HG02852 (cell line): ENCODE measurements at regions not wholly inside any gene's neighbourhood (a gene's known extent, or its start where the extent isn't known, plus 50 kb on each side); places are given as distances from the start of the nearest gene placed in this dataset.
A peak's percentile ranks its signal among the peaks of the same experiment; 100 is the strongest.
"Not testable (repeated sequence)": the region's sequence is repeated elsewhere in the genome, so short reads cannot be mapped to it uniquely, and the experiment has no call there.

Experiments used
- ATAC-seq: cut with Tn5 transposase; IDR thresholded peaks from one replicate; pipeline ENCODE4 v1.9.1; 2021; ENCODE audit warnings: mild to moderate bottlenecking, moderate library complexity; ENCODE audit not compliant: unreplicated experiment

GRCh38 chr17:27365329-27365945, 71.5 kb downstream of the WSB1 start:
- ATAC-seq: not testable (repeated sequence)

GRCh38 chr17:27366437-27366836, 72.5 kb downstream of the WSB1 start:
- ATAC-seq: no peak

- ATAC-seq: no peak
These were observed 73.4 kb downstream of the WSB1 start for GRCh38 chr17:27367121-27367981.

GRCh38 chr17:27368151-27368795, 74.4 kb downstream of the WSB1 start:
- no peak for ATAC-seq

- no peak for ATAC-seq
These were observed 75.1 kb downstream of the WSB1 start for GRCh38 chr17:27368980-27369379.

- no peak for ATAC-seq
These were observed 76.9 kb downstream of the WSB1 start for GRCh38 chr17:27370776-27371175.

GRCh38 chr17:27373695-27374094, 79.8 kb downstream of the WSB1 start:
- not testable (repeated sequence) for ATAC-seq

- no peak for ATAC-seq
These were observed 79.4 kb upstream of the KSR1 start for GRCh38 chr17:27376637-27377547.

- ATAC-seq: no peak
These were observed 77.6 kb upstream of the KSR1 start for GRCh38 chr17:27378482-27379175.

GRCh38 chr17:27379888-27380533, 76.2 kb upstream of the KSR1 start:
- ATAC-seq: no peak

GRCh38 chr17:27380551-27380950, 75.7 kb upstream of the KSR1 start:
- ATAC-seq: no peak

GRCh38 chr17:27381007-27381501, 75.2 kb upstream of the KSR1 start:
- peak; percentile 69 for ATAC-seq

- no peak for ATAC-seq
These were observed 74.2 kb upstream of the KSR1 start for GRCh38 chr17:27382025-27382424.

GRCh38 chr17:27384261-27384701, 72.0 kb upstream of the KSR1 start:
- ATAC-seq: no peak

- ATAC-seq: no peak
These were observed 71.5 kb upstream of the KSR1 start for GRCh38 chr17:27384726-27385125.

- ATAC-seq: no peak
These were observed 70.6 kb upstream of the KSR1 start for GRCh38 chr17:27385626-27386025.

- no peak for ATAC-seq
These were observed 69.8 kb upstream of the KSR1 start for GRCh38 chr17:27386206-27387075.

GRCh38 chr17:27389542-27390140, 66.6 kb upstream of the KSR1 start:
- no peak for ATAC-seq
